Vagina (tissue), 2 donors: ENCODE measurements at regions not wholly inside any gene's neighbourhood (a gene's known extent, or its start where the extent isn't known, plus 50 kb on each side); places are given as distances from the start of the nearest gene placed in this dataset.

ENCODE experiments used
- DNase-seq, 2 donors: peaks; one replicate each; pipeline ENCODE4 v3.0.0-alpha.2; 2017; ENCODE audit errors: extremely low spot score in 2 of 2
- H3K27ac ChIP-seq: fragments of 200-600 bp; sonication (generic); one replicate; pipeline ENCODE4 v1.5.1; 2019
- H3K27me3 ChIP-seq: fragments of 200-600 bp; sonication (generic); one replicate; pipeline ENCODE4 v1.5.1; 2019
- H3K36me3 ChIP-seq, 2 donors: fragments of 200-600 bp; sonication (generic); one replicate each; pipeline ENCODE4 v1.5.1; 2017 to 2019
- H3K4me1 ChIP-seq: fragments of 200-600 bp; sonication (generic); one replicate; pipeline ENCODE4 v1.5.1; 2019
- H3K4me3 ChIP-seq, 2 donors: fragments of 200-600 bp; sonication (generic); 1 replicate in 1 of 2; 2 replicates in 1 of 2; pipeline ENCODE4 v1.5.1; 2016 to 2019
- H3K9me3 ChIP-seq: fragments of 200-600 bp; sonication (generic); one replicate; pipeline ENCODE4 v1.5.1; 2019
- POLR2A ChIP-seq, 2 donors: fragments of 450-650 bp; IDR thresholded peaks; one replicate each; pipeline ENCODE4 v1.6.1; 2017; ENCODE audit warnings: antibody characterized with exemption in 2 of 2, mild to moderate bottlenecking in 2 of 2, moderate library complexity in 2 of 2
- POLR2AphosphoS5 ChIP-seq, 2 donors: sonication (generic); formaldehyde crosslinking; IDR thresholded peaks; one replicate each; pipeline ENCODE4 v1.9.0; 2017; ENCODE audit warnings: antibody characterized with exemption in 2 of 2, mild to moderate bottlenecking in 2 of 2, low read depth in 1 of 2; ENCODE audit not compliant: insufficient read depth in 1 of 2
- intact Hi-C: fragments of 100-400 bp; cut with DNase I; formaldehyde crosslinking; loops from one replicate; pipeline ENCODE4 v1.15.1; 2023
- TF ChIP-seq, protein P1 (sequence below), 3 experiments: fragments of 450-650 bp in 2 of 3; fragments of 200-600 bp in 1 of 3; sonication (generic) in 1 of 3; IDR thresholded peaks; one replicate each; pipeline ENCODE4 v1.5.1; 2017 to 2019; ENCODE audit warnings: antibody characterized with exemption in 3 of 3, mild to moderate bottlenecking in 2 of 3, moderate library complexity in 2 of 3

DNA sequence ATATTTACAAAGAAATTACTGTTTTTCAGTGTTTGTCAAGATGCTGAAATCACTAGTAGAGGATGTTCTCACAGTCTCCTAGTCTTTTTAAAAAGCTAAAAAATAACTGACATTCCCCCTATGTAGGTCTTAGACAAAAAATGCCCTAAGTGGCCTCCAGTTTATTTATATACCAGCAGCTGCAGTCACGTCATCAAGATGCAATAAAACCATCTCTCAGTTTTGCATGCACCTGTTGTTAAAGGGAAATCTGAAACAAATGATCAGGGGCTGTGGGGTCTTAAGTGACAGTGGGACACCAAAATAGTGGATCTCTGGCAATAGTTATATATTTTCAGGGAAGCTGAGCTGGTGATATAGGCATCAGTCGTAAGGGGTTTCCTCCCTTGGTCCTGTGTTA lies 146.5 kb upstream of the ARPP21 start:
- TF ChIP-seq POLR2A (IDR thresholded peaks at IDR 0.05): no peak
- TF ChIP-seq, protein P1, sequence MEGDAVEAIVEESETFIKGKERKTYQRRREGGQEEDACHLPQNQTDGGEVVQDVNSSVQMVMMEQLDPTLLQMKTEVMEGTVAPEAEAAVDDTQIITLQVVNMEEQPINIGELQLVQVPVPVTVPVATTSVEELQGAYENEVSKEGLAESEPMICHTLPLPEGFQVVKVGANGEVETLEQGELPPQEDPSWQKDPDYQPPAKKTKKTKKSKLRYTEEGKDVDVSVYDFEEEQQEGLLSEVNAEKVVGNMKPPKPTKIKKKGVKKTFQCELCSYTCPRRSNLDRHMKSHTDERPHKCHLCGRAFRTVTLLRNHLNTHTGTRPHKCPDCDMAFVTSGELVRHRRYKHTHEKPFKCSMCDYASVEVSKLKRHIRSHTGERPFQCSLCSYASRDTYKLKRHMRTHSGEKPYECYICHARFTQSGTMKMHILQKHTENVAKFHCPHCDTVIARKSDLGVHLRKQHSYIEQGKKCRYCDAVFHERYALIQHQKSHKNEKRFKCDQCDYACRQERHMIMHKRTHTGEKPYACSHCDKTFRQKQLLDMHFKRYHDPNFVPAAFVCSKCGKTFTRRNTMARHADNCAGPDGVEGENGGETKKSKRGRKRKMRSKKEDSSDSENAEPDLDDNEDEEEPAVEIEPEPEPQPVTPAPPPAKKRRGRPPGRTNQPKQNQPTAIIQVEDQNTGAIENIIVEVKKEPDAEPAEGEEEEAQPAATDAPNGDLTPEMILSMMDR (IDR thresholded peaks at IDR 0.05): no peak
- no peak for TF ChIP-seq POLR2AphosphoS5 (IDR thresholded peaks at IDR 0.05; ENCODE audit: insufficient read depth in 1 of 2, low read depth in 1 of 2)
- no peaks in the 10 kb centered on the region for H3K9me3 ChIP-seq
- no peaks in the 10 kb centered on the region for H3K36me3 ChIP-seq
- no peak overlapping the region for H3K4me3 ChIP-seq
- H3K27me3 ChIP-seq: no peaks in the 10 kb centered on the region
- H3K27ac ChIP-seq: no peak overlapping the region
- H3K4me1 ChIP-seq: no peaks in the 10 kb centered on the region
- no peak for DNase-seq
- intact Hi-C loops: no loop called here

- no peak for TF ChIP-seq POLR2A (IDR thresholded peaks at IDR 0.05)
- TF ChIP-seq, protein P1 (IDR thresholded peaks at IDR 0.05): no peak
- no peak for TF ChIP-seq POLR2AphosphoS5 (IDR thresholded peaks at IDR 0.05; ENCODE audit: insufficient read depth in 1 of 2, low read depth in 1 of 2)
- Histone ChIP-seq H3K4me1 (no peaks in the 10 kb centered on the region), H3K27me3 (no peaks in the 10 kb centered on the region), H3K27ac (no peak overlapping the region), H3K4me3 (no peak overlapping the region), H3K36me3 (no peaks in the 10 kb centered on the region), H3K9me3 (no peaks in the 10 kb centered on the region)
- intact Hi-C loops: no loop called here
- no peak for DNase-seq
Observed at GRCh38 chr3:35498506-35499210, 140.7 kb upstream of the ARPP21 start.

- H3K4me3 ChIP-seq: no peak overlapping the region
- TF ChIP-seq, protein P1 (IDR thresholded peaks at IDR 0.05): no peak
- no peak for TF ChIP-seq POLR2AphosphoS5 (IDR thresholded peaks at IDR 0.05; ENCODE audit: insufficient read depth in 1 of 2, low read depth in 1 of 2)
- TF ChIP-seq POLR2A (IDR thresholded peaks at IDR 0.05): no peak
- no peaks in the 10 kb centered on the region for H3K27me3 ChIP-seq
- no peaks in the 10 kb centered on the region for H3K36me3 ChIP-seq
- no peaks in the 10 kb centered on the region for H3K4me1 ChIP-seq
- no peak overlapping the region for H3K27ac ChIP-seq
- H3K9me3 ChIP-seq: no peaks in the 10 kb centered on the region
- intact Hi-C loops: no loop called here
- DNase-seq: no peak
Observed at GRCh38 chr3:35500641-35501350, 138.5 kb upstream of the ARPP21 start.

GRCh38 chr3:35502699-35503098 lies 136.6 kb upstream of the ARPP21 start:
- Histone ChIP-seq H3K4me1 (no peaks in the 10 kb centered on the region), H3K9me3 (no peaks in the 10 kb centered on the region), H3K4me3 (no peak overlapping the region), H3K27ac (no peak overlapping the region), H3K36me3 (no peaks in the 10 kb centered on the region), H3K27me3 (no peaks in the 10 kb centered on the region)
- TF ChIP-seq POLR2A (IDR thresholded peaks at IDR 0.05) (no peak), POLR2AphosphoS5 (IDR thresholded peaks at IDR 0.05; ENCODE audit: insufficient read depth in 1 of 2, low read depth in 1 of 2) (no peak)
- TF ChIP-seq, protein P1 (IDR thresholded peaks at IDR 0.05): no peak
- intact Hi-C loops: no loop called here
- no peak for DNase-seq

DNA sequence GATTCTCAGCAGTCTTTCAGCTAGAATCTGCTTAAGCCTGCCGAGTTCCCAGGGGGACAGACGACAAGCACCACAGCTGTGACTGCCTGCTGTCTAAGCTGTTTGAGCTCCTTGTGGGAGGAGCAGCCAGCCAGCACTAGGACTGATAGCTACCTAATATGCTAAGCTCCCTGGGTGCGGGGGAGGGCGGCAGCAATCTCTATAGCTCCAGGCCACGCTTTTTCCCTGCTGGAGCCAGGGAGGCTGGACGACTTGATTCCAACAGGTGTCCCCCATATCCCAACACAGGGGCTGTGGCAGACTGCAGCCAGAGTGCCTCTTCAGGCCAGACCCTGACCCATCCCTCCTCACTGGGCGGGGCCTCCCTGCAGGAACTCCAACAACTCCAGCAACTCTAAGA lies 134.1 kb upstream of the ARPP21 start:
- Histone ChIP-seq H3K27me3 (no peaks in the 10 kb centered on the region), H3K4me1 (no peaks in the 10 kb centered on the region), H3K9me3 (no peaks in the 10 kb centered on the region), H3K27ac (no peak overlapping the region), H3K4me3 (no peak overlapping the region), H3K36me3 (no peaks in the 10 kb centered on the region)
- no peak for DNase-seq
- intact Hi-C loops: no loop called here
- no peak for TF ChIP-seq POLR2AphosphoS5 (IDR thresholded peaks at IDR 0.05; ENCODE audit: insufficient read depth in 1 of 2, low read depth in 1 of 2)
- TF ChIP-seq, protein P1 (IDR thresholded peaks at IDR 0.05): no peak
- TF ChIP-seq POLR2A (IDR thresholded peaks at IDR 0.05): no peak
